LoVo (cell line): ENCODE measurements at regions not wholly inside any gene's neighbourhood (a gene's known extent, or its start where the extent isn't known, plus 50 kb on each side); places are given as distances from the start of the nearest gene placed in this dataset.
"Not testable (repeated sequence)": the region's sequence is repeated elsewhere in the genome, so short reads cannot be mapped to it uniquely, and the experiment has no call there.

Source experiments
- DNase-seq: peaks from one replicate; pipeline ENCODE4 v3.0.0-alpha.2; 2016; ENCODE audit warnings: low spot score

GRCh38 chr2:207216457-207216856 lies 50.7 kb upstream of the KLF7 start:
- no peak for DNase-seq

DNA sequence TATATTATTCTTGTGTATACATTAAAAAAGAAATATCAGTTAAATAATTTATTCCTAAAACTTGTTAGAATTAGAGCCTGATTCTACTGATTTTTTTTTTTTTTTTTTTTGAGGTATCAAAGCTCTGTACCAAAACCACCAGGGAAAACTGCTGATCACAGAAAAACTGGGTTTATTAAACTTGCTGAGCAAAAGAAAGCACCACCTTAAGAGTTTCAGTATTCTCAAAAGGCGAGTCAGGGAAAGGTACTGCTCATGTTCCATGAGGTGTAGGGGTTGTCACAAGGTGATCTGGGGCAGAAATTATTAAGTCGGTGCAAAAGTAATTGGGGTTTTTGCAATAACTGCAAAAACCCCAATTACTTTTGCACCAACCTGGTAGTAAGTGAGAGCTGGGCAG lies 51.7 kb upstream of the KLF7 start:
- DNase-seq = no peak

GRCh38 chr2:207219081-207219630 lies 53.4 kb upstream of the KLF7 start:
- no peak for DNase-seq

DNA sequence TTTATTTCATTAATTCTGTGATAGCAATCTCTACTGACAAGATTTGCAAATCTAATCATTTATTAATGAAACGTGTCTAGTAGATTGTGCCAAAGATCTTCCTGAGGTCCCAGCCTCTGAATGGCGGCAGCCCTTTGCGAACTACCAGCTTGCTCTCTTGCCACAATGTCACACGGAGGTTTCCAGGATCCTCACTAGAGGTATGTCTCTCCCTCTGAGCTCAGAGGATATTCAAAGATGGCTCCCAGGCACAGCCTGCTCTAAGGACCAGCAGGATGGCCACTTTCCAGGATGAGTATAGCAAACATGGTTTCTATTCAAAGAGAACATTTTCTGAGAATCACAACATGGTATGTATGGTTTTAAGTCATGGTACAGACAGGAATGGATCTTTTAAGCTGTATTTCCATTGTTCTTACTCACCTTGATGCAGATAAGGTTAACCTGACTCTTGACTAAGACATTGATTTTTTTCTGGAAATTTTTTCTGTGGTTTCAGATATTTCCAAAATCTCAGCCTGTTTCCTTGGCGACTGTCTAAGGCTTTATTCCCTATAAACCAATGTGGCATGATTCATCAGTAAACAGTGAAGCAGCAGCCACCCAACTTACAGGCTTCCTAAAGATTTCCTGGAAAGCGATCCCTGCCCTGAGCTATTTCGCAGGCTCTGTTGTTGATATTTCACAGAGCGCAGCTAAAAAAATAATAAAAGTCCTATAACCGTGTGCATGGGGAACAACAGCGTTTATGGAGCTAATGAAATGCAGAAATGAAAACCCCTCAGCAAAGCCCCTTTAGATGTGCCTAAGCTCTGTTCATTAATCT lies 54.1 kb upstream of the KLF7 start:
- no peak for DNase-seq

- no peak for DNase-seq
Measured at GRCh38 chr2:207221731-207222130, 56.0 kb upstream of the KLF7 start.

GRCh38 chr2:207223051-207223450 lies 57.3 kb upstream of the KLF7 start:
- DNase-seq = no peak

- DNase-seq = no peak
Measured at GRCh38 chr2:207224381-207224780, 58.6 kb upstream of the KLF7 start.

GRCh38 chr2:207224791-207225482 lies 59.2 kb upstream of the KLF7 start:
- DNase-seq = no peak

DNA sequence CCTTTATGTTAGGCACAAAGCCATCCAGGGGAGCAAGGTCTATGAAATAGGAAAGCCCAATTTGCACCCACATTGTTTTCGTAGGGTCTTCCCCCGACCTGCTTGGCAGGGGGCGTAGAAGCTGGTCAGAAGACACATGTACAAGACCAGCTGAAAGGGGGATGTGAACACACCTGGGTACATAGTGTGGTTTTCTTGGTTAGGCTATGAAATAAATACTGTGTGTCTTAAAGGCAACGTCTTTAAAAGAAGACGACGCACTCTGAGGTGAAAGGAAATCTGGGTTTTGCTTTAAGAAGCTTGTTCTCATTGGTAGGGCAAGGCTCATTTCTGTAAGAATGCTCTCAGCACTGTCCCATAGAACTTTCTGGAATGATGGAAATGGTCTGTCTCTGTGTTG lies 60.0 kb upstream of the KLF7 start:
- DNase-seq = no peak

DNA sequence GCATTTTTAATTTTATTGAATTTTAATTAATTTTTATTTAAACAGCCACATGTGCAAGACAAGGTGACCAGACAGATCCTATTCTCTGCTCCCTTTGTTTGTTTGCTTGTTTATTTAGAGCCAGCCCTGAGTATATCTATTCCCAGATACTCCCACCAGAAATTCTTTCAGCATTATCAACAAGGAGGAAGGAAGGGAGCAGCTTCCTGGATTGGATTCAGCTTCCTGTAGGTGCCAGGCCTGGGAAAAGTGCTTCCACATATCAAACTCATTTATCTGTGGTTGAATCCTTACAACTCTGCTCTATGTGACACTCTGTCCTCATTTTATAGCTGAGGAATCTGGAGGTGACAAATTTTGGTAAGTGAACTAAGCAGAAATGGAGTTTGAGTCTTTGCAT lies 60.5 kb upstream of the KLF7 start:
- DNase-seq = no peak

GRCh38 chr2:207226671-207227061 lies 60.9 kb upstream of the KLF7 start:
- no peak for DNase-seq

DNA sequence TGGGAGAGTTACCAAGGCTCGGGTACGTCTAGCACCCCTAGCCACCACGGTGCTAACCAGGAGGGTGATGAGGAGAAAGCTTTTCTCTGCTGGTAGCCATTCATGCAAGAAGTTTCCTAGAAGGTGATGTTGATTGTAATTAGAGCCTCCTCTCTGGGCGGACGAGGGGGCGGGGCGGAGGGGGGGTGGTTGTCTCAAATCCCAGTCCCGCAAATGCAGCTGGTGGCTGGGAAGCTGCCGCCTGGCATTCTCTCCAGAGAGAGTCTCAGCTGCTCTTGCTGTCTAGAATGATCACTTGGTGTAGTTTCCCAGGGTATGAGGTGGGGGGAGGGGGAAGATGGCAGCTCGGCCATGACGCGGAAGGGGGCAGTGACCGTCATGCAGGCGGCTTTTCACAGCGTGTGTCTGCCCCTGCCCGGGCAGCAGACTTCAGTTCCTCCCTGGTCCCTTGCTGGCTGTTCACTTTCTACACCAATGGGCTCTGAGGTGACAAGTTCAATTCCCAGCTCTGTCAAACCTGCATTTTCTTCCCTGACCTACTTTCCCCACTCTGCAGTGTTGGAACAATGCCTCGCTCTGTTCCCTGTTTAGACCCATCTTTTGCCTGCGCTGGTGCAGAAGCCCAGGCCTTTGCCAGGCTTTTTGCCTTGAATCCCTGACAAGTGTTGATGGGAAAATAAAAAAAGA lies 61.5 kb upstream of the KLF7 start:
- DNase-seq = no peak

GRCh38 chr2:207227749-207228145 lies 62.0 kb upstream of the KLF7 start:
- DNase-seq = no peak

GRCh38 chr2:207228402-207228801 lies 62.7 kb upstream of the KLF7 start:
- DNase-seq = no peak

- DNase-seq = no peak
Measured at GRCh38 chr2:207229161-207229560, 63.4 kb upstream of the KLF7 start.

- DNase-seq = peak; percentile 17
Measured at GRCh38 chr2:207230261-207231105, 64.7 kb upstream of the KLF7 start.

GRCh38 chr2:207231106-207231865 lies 65.5 kb upstream of the KLF7 start:
- no peak for DNase-seq

DNA sequence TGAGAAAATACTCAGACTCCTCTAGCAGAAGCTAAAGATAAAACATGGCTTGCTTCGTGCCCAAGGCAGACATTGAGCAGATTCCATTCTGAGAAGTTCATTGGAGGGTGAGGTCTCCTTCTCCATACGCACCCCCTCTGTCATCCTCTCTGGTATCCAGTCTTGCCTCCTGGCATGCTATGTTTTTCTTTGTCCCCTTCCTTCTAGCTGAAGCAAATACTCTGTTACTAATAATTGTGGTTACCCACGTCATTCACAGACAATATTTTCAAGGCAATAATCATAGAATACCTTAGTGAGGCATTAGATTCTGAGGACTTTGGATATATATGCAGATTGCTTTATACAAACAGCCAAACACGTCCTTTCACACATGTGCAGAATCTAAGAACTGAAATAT lies 66.2 kb upstream of the KLF7 start:
- no peak for DNase-seq

DNA sequence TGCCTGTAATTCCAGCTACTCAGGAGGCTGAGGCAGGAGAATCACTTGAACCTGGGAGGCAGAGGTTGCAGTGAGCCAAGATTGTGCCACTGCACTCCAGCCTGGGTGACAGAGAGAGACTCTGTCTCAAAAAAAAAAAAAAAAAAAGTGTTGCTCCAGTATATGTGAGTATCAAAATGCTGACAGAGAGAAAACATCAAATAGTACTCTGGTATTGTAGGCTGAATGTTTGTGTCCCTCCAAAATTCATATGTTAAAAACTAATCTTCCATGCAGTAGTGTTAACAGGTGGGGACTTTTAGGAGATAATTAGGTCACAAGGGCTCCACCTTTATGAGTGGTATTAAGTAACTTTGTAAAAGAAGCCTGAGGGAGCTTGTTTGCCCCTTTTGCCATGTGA lies 67.4 kb upstream of the KLF7 start:
- not testable (repeated sequence) for DNase-seq

GRCh38 chr2:207233731-207234130 lies 68.0 kb upstream of the KLF7 start:
- DNase-seq = no peak

- no peak for DNase-seq
Measured at GRCh38 chr2:207235621-207236020, 69.9 kb upstream of the KLF7 start.
